ENCODE measurements at regions not wholly inside any gene's neighbourhood (a gene's known extent, or its start where the extent isn't known, plus 50 kb on each side); places are given as distances from the start of the nearest gene placed in this dataset.
"Not testable (repeated sequence)": the region's sequence is repeated elsewhere in the genome, so short reads cannot be mapped to it uniquely, and the experiment has no call there.

- no peaks in the 10 kb centered on the region for H3K36me3 ChIP-seq (ENCODE audit: control insufficient read depth in 2 of 2, insufficient read depth in 2 of 2, low read length in 2 of 2)
- H3K27ac ChIP-seq (ENCODE audit: low read length) = no peak overlapping the region
- H3K9me3 ChIP-seq (ENCODE audit: control insufficient read depth in 2 of 2, low read length in 2 of 2) = no peaks in the 10 kb centered on the region
- H3K4me3 ChIP-seq (ENCODE audit: low read length in 2 of 2) = no peak overlapping the region
- no peaks in the 10 kb centered on the region for H3K27me3 ChIP-seq (ENCODE audit: control insufficient read depth in 1 of 2, insufficient read depth in 2 of 2, low read length in 2 of 2)
- H3K9ac ChIP-seq (ENCODE audit: low read length in 2 of 2) = no peak overlapping the region
- H3K4me1 ChIP-seq (ENCODE audit: control insufficient read depth, insufficient read depth, low read length) = no peaks in the 10 kb centered on the region
Observed at GRCh38 chr7:113521468-113521867, 397.3 kb downstream of the PPP1R3A start.

GRCh38 chr7:113519472-113519871, 399.3 kb downstream of the PPP1R3A start:
- no peak overlapping the region for H3K4me3 ChIP-seq (ENCODE audit: low read length in 2 of 2)
- H3K27me3 ChIP-seq (ENCODE audit: control insufficient read depth in 1 of 2, insufficient read depth in 2 of 2, low read length in 2 of 2) = no peaks in the 10 kb centered on the region
- H3K36me3 ChIP-seq (ENCODE audit: control insufficient read depth in 2 of 2, insufficient read depth in 2 of 2, low read length in 2 of 2) = no peaks in the 10 kb centered on the region
- no peaks in the 10 kb centered on the region for H3K9me3 ChIP-seq (ENCODE audit: control insufficient read depth in 2 of 2, low read length in 2 of 2)
- no peaks in the 10 kb centered on the region for H3K4me1 ChIP-seq (ENCODE audit: control insufficient read depth, insufficient read depth, low read length)
- H3K9ac ChIP-seq (ENCODE audit: low read length in 2 of 2) = no peak overlapping the region
- H3K27ac ChIP-seq (ENCODE audit: low read length) = no peak overlapping the region

GRCh38 chr7:113504691-113505090, 386.3 kb upstream of the SMIM30 start:
- Histone ChIP-seq H3K27me3 (ENCODE audit: control insufficient read depth in 1 of 2, insufficient read depth in 2 of 2, low read length in 2 of 2) (no peaks in the 10 kb centered on the region), H3K9ac (ENCODE audit: low read length in 2 of 2) (no peak overlapping the region), H3K4me3 (ENCODE audit: low read length in 2 of 2) (no peak overlapping the region)

GRCh38 chr7:113504142-113504541, 385.8 kb upstream of the SMIM30 start:
- H3K4me1 ChIP-seq (ENCODE audit: control insufficient read depth, insufficient read depth, low read length) = no peaks in the 10 kb centered on the region
- no peak overlapping the region for H3K9ac ChIP-seq (ENCODE audit: low read length in 2 of 2)
- no peak overlapping the region for H3K4me3 ChIP-seq (ENCODE audit: low read length in 2 of 2)
- no peaks in the 10 kb centered on the region for H3K27me3 ChIP-seq (ENCODE audit: control insufficient read depth in 1 of 2, insufficient read depth in 2 of 2, low read length in 2 of 2)
- no peak overlapping the region for H3K27ac ChIP-seq (ENCODE audit: low read length)
- H3K36me3 ChIP-seq (ENCODE audit: control insufficient read depth in 2 of 2, insufficient read depth in 2 of 2, low read length in 2 of 2) = no peaks in the 10 kb centered on the region
- H3K9me3 ChIP-seq (ENCODE audit: control insufficient read depth in 2 of 2, low read length in 2 of 2) = no peaks in the 10 kb centered on the region

More at GRCh38 chr7:113504691-113505090, 386.3 kb upstream of the SMIM30 start:
- H3K9me3 ChIP-seq (ENCODE audit: control insufficient read depth in 2 of 2, low read length in 2 of 2) = no peaks in the 10 kb centered on the region
- H3K36me3 ChIP-seq (ENCODE audit: control insufficient read depth in 2 of 2, insufficient read depth in 2 of 2, low read length in 2 of 2) = no peaks in the 10 kb centered on the region
- H3K4me1 ChIP-seq (ENCODE audit: control insufficient read depth, insufficient read depth, low read length) = no peaks in the 10 kb centered on the region
- H3K27ac ChIP-seq (ENCODE audit: low read length) = no peak overlapping the region

GRCh38 chr7:113496586-113496985, 378.2 kb upstream of the SMIM30 start:
- not testable (repeated sequence) for H3K4me1 ChIP-seq (ENCODE audit: control insufficient read depth, insufficient read depth, low read length); H3K27ac ChIP-seq (ENCODE audit: low read length); H3K27me3 ChIP-seq (ENCODE audit: control insufficient read depth in 1 of 2, insufficient read depth in 2 of 2, low read length in 2 of 2); H3K4me3 ChIP-seq (ENCODE audit: low read length in 2 of 2); H3K36me3 ChIP-seq (ENCODE audit: control insufficient read depth in 2 of 2, insufficient read depth in 2 of 2, low read length in 2 of 2); H3K9ac ChIP-seq (ENCODE audit: low read length in 2 of 2); H3K9me3 ChIP-seq (ENCODE audit: control insufficient read depth in 2 of 2, low read length in 2 of 2)

GRCh38 chr7:113494797-113495566, 376.6 kb upstream of the SMIM30 start:
- not testable (repeated sequence) for H3K27me3 ChIP-seq (ENCODE audit: control insufficient read depth in 1 of 2, insufficient read depth in 2 of 2, low read length in 2 of 2); H3K36me3 ChIP-seq (ENCODE audit: control insufficient read depth in 2 of 2, insufficient read depth in 2 of 2, low read length in 2 of 2); H3K4me3 ChIP-seq (ENCODE audit: low read length in 2 of 2); H3K4me1 ChIP-seq (ENCODE audit: control insufficient read depth, insufficient read depth, low read length); H3K9me3 ChIP-seq (ENCODE audit: control insufficient read depth in 2 of 2, low read length in 2 of 2); H3K9ac ChIP-seq (ENCODE audit: low read length in 2 of 2); H3K27ac ChIP-seq (ENCODE audit: low read length)

GRCh38 chr7:113491305-113491704, 373.0 kb upstream of the SMIM30 start:
- no peaks in the 10 kb centered on the region for H3K4me1 ChIP-seq (ENCODE audit: control insufficient read depth, insufficient read depth, low read length)
- no peak overlapping the region for H3K9ac ChIP-seq (ENCODE audit: low read length in 2 of 2)
- H3K36me3 ChIP-seq (ENCODE audit: control insufficient read depth in 2 of 2, insufficient read depth in 2 of 2, low read length in 2 of 2) = no peaks in the 10 kb centered on the region
- no peak overlapping the region for H3K4me3 ChIP-seq (ENCODE audit: low read length in 2 of 2)
- H3K9me3 ChIP-seq (ENCODE audit: control insufficient read depth in 2 of 2, low read length in 2 of 2) = no peaks in the 10 kb centered on the region
- H3K27me3 ChIP-seq (ENCODE audit: control insufficient read depth in 1 of 2, insufficient read depth in 2 of 2, low read length in 2 of 2) = no peaks in the 10 kb centered on the region
- H3K27ac ChIP-seq (ENCODE audit: low read length) = no peak overlapping the region

GRCh38 chr7:113487925-113488731, 369.8 kb upstream of the SMIM30 start:
- Histone ChIP-seq H3K9ac (ENCODE audit: low read length in 2 of 2) (no peak overlapping the region), H3K4me3 (ENCODE audit: low read length in 2 of 2) (no peak overlapping the region), H3K9me3 (ENCODE audit: control insufficient read depth in 2 of 2, low read length in 2 of 2) (no peaks in the 10 kb centered on the region), H3K27ac (ENCODE audit: low read length) (no peak overlapping the region), H3K27me3 (ENCODE audit: control insufficient read depth in 1 of 2, insufficient read depth in 2 of 2, low read length in 2 of 2) (no peaks in the 10 kb centered on the region), H3K4me1 (ENCODE audit: control insufficient read depth, insufficient read depth, low read length) (no peaks in the 10 kb centered on the region), H3K36me3 (ENCODE audit: control insufficient read depth in 2 of 2, insufficient read depth in 2 of 2, low read length in 2 of 2) (no peaks in the 10 kb centered on the region)

- H3K4me3 ChIP-seq (ENCODE audit: low read length in 2 of 2) = no peak overlapping the region
- H3K36me3 ChIP-seq (ENCODE audit: control insufficient read depth in 2 of 2, insufficient read depth in 2 of 2, low read length in 2 of 2) = no peaks in the 10 kb centered on the region
- H3K27ac ChIP-seq (ENCODE audit: low read length) = no peak overlapping the region
- no peaks in the 10 kb centered on the region for H3K27me3 ChIP-seq (ENCODE audit: control insufficient read depth in 1 of 2, insufficient read depth in 2 of 2, low read length in 2 of 2)
- no peak overlapping the region for H3K9ac ChIP-seq (ENCODE audit: low read length in 2 of 2)
- no peaks in the 10 kb centered on the region for H3K4me1 ChIP-seq (ENCODE audit: control insufficient read depth, insufficient read depth, low read length)
- H3K9me3 ChIP-seq (ENCODE audit: control insufficient read depth in 2 of 2, low read length in 2 of 2) = no peaks in the 10 kb centered on the region
Observed at GRCh38 chr7:113486548-113486947, 368.2 kb upstream of the SMIM30 start.

- Histone ChIP-seq H3K9ac (ENCODE audit: low read length in 2 of 2) (no peak overlapping the region), H3K36me3 (ENCODE audit: control insufficient read depth in 2 of 2, insufficient read depth in 2 of 2, low read length in 2 of 2) (no peaks in the 10 kb centered on the region), H3K27ac (ENCODE audit: low read length) (no peak overlapping the region), H3K27me3 (ENCODE audit: control insufficient read depth in 1 of 2, insufficient read depth in 2 of 2, low read length in 2 of 2) (no peaks in the 10 kb centered on the region), H3K4me1 (ENCODE audit: control insufficient read depth, insufficient read depth, low read length) (no peaks in the 10 kb centered on the region), H3K4me3 (ENCODE audit: low read length in 2 of 2) (no peak overlapping the region), H3K9me3 (ENCODE audit: control insufficient read depth in 2 of 2, low read length in 2 of 2) (no peaks in the 10 kb centered on the region)
Observed at GRCh38 chr7:113483657-113484056, 365.3 kb upstream of the SMIM30 start.

- H3K4me1 ChIP-seq (ENCODE audit: control insufficient read depth, insufficient read depth, low read length) = no peaks in the 10 kb centered on the region
- H3K4me3 ChIP-seq (ENCODE audit: low read length in 2 of 2) = no peak overlapping the region
- no peaks in the 10 kb centered on the region for H3K36me3 ChIP-seq (ENCODE audit: control insufficient read depth in 2 of 2, insufficient read depth in 2 of 2, low read length in 2 of 2)
- no peak overlapping the region for H3K9ac ChIP-seq (ENCODE audit: low read length in 2 of 2)
- no peak overlapping the region for H3K27ac ChIP-seq (ENCODE audit: low read length)
- H3K9me3 ChIP-seq (ENCODE audit: control insufficient read depth in 2 of 2, low read length in 2 of 2) = peaks cover 0 to 4% of the 10 kb centered on the region in 2 donors
- H3K27me3 ChIP-seq (ENCODE audit: control insufficient read depth in 1 of 2, insufficient read depth in 2 of 2, low read length in 2 of 2) = no peaks in the 10 kb centered on the region
Observed at GRCh38 chr7:113480537-113480936, 362.2 kb upstream of the SMIM30 start.

Measured in stomach smooth muscle (tissue), 2 donors.